Breast epithelium (tissue), 4 donors: ENCODE measurements at regions not wholly inside any gene's neighbourhood (a gene's known extent, or its start where the extent isn't known, plus 50 kb on each side); places are given as distances from the start of the nearest gene placed in this dataset.

Source experiments
- DNase-seq, 2 donors: peaks; one replicate each; pipeline ENCODE4 v3.0.0-alpha.2; 2019; ENCODE audit warnings: low spot score in 2 of 2
- H3K27ac ChIP-seq, 2 donors: fragments of 200-600 bp; sonication (generic) in 1 of 2; one replicate each; pipeline ENCODE4 v1.5.1; 2016 to 2019; ENCODE audit warnings: mild to moderate bottlenecking in 1 of 2
- H3K27me3 ChIP-seq, 2 donors: fragments of 200-600 bp; sonication (generic) in 1 of 2; one replicate each; pipeline versions ENCODE4 v1.5.1 to v1.6.0; 2017 to 2019; ENCODE audit warnings: control low read depth in 1 of 2, mild to moderate bottlenecking in 1 of 2
- H3K36me3 ChIP-seq: fragments of 200-600 bp; one replicate; pipeline ENCODE4 v1.5.1; 2019
- H3K4me1 ChIP-seq, 2 donors: fragments of 200-600 bp; sonication (generic); one replicate each; pipeline ENCODE4 v1.5.1; 2016 to 2019; ENCODE audit warnings: control low read depth in 1 of 2
- H3K4me3 ChIP-seq, 3 donors: fragments of 200-600 bp; sonication (generic); 1 replicate in 2 of 3; 2 replicates in 1 of 3; pipeline ENCODE4 v1.5.1; 2016 to 2019; ENCODE audit warnings: mild to moderate bottlenecking in 3 of 3, moderate library complexity in 2 of 3
- H3K9me3 ChIP-seq, 2 donors: fragments of 200-600 bp; sonication (generic) in 1 of 2; one replicate each; pipeline ENCODE4 v1.5.1; 2016 to 2019; ENCODE audit warnings: control low read depth in 1 of 2
- CTCF ChIP-seq, 3 donors: fragments of 450-650 bp; IDR thresholded peaks; one replicate each; pipeline ENCODE4 v1.5.1; 2016 to 2017; ENCODE audit warnings: antibody characterized with exemption in 3 of 3, mild to moderate bottlenecking in 3 of 3, moderate library complexity in 3 of 3
- POLR2A ChIP-seq: fragments of 450-650 bp; IDR thresholded peaks from one replicate; pipeline ENCODE4 v1.6.1; 2016; ENCODE audit warnings: antibody characterized with exemption, mild to moderate bottlenecking, moderate library complexity
- POLR2AphosphoS5 ChIP-seq, 3 donors: sonication (generic); formaldehyde crosslinking; IDR thresholded peaks; one replicate each; pipeline ENCODE4 v1.6.1; 2017; ENCODE audit warnings: antibody characterized with exemption in 3 of 3
- intact Hi-C: fragments of 100-400 bp; cut with DNase I; formaldehyde crosslinking; loops from one replicate; pipeline ENCODE4 v1.15.1; 2023; ENCODE audit warnings: low total_unique reads

DNA sequence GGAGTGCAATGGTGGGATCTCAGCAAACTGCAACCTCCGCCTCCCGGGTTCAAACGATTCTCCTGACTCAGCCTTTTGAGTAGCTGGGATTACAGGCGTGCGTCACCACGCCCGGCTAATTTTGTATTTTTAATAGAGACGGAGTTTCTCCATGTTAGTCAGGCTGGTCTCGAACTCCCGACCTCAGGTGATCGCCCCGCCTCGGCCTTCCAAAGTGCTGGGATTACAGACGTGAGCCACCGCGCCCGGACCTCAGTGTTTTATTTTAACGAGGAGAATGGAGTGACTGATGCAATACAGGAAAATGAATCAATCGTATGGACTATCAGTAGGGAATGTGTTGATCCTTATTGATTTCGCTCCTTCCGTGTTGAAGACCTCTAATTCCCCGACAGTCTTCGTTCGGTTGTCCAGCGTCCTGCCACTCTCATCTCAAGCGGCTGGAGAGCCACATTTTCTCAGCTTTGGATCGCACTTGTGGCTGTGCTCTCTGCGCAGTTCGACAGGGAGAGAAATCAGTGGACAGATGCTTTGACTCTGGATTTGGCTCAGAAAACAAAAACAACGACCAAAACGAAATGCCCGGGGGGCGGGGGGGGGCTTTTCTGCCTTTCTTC, 166.2 kb downstream of the TRIM27 start:
- no peak for TF ChIP-seq POLR2AphosphoS5 (IDR thresholded peaks at IDR 0.05)
- TF ChIP-seq CTCF (IDR thresholded peaks at IDR 0.05) = no peak
- TF ChIP-seq POLR2A = no peak
- intact Hi-C loops = no loop called here
- H3K27ac ChIP-seq = no peak overlapping the region
- H3K36me3 ChIP-seq = no peaks in the 10 kb centered on the region
- no peak overlapping the region for H3K4me3 ChIP-seq
- peaks cover 0 to 61% of the 10 kb centered on the region in 2 donors for H3K27me3 ChIP-seq
- H3K9me3 ChIP-seq = no peaks in the 10 kb centered on the region
- no peak for DNase-seq
- H3K4me1 ChIP-seq = no peaks in the 10 kb centered on the region

DNA sequence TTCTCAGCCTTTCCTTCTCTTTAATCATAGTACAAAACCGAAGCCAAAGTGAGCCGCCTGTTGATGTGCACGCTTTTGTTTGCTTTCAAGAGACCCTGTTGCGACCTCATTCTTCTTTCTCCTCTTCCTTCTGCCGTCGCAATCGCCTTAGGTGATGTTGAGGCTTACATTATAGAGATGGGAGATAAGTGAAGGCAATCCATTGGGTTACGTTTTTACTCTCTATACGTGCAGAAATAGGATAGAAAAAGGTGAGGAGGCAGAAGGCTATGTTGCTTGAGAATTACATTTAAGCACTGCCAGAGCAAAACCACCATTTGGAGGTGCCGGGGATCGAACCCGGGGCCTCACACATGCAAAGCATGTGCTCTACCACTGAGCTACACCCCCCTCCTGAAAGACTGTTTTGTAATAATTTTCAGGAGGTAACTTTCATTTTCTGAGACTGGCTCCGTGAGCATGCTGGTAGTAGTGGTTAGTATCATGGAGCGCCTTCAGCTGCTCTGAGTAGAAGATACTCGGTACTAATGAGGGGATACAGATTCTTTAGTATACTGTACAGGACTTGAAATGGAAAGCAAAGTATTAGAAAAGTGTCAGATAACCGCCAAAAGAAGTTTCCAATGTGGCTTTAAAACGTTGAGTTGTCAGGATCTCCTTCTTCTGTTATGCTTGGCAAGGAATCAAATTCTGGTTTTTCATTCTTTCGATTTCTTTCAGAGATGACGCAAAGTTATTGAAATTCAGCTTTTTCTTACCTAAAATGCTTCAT, 165.6 kb downstream of the TRIM27 start:
- Histone ChIP-seq H3K4me3 (no peak overlapping the region), H3K9me3 (no peaks in the 10 kb centered on the region), H3K36me3 (no peaks in the 10 kb centered on the region), H3K4me1 (no peaks in the 10 kb centered on the region), H3K27me3 (peaks cover 0 to 66% of the 10 kb centered on the region in 2 donors), H3K27ac (no peak overlapping the region)
- no peak for DNase-seq
- no peak for TF ChIP-seq CTCF (IDR thresholded peaks at IDR 0.05)
- no peak for TF ChIP-seq POLR2A
- no peak for TF ChIP-seq POLR2AphosphoS5 (IDR thresholded peaks at IDR 0.05)
- intact Hi-C loops = no loop called here

GRCh38 chr6:28758818-28759235, 165.0 kb downstream of the TRIM27 start:
- intact Hi-C loops = no loop called here
- no peak for TF ChIP-seq CTCF (IDR thresholded peaks at IDR 0.05)
- no peak for TF ChIP-seq POLR2A
- TF ChIP-seq POLR2AphosphoS5 (IDR thresholded peaks at IDR 0.05) = no peak
- peaks cover 0 to 72% of the 10 kb centered on the region in 2 donors for H3K27me3 ChIP-seq

DNA sequence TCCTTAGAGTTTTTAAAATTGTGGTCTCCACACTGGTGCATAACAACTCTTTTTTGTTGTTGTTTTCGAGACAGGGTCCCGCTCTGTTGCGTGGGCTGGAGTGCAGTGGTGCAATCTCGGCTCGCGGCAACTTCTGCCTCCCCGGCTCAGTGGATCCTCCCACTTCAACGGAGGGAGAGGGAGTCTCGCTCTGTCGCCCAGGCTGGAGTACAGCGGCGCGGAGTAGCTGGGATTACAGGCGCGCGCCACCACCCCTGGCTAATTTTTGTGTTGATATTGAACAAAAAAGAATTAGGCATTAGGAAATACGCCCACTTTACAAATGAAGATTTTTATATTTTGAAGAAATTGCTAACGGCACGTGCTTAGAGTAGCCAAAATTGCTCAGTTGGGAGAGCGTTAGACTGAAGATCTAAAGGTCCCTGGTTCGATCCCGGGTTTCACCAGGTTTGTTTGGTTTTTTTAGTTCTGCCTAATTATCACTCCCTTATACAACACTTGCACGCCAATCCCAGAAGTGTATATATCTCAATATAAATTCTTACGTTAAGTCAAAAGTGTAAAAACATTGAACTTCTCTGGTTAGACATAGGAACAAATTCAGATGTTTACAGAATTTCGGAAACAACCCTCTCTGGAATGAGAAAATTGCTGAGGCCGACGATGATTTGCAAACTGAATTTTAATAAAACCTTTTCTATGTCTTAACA, 159.6 kb downstream of the TRIM27 start:
- no peak for DNase-seq
- TF ChIP-seq POLR2A (no peak), CTCF (IDR thresholded peaks at IDR 0.05) (no peak), POLR2AphosphoS5 (IDR thresholded peaks at IDR 0.05) (no peak)
- no peaks in the 10 kb centered on the region for H3K4me1 ChIP-seq
- H3K27ac ChIP-seq = no peak overlapping the region
- H3K27me3 ChIP-seq = peaks cover 0 to 82% of the 10 kb centered on the region in 2 donors
- peaks cover 0 to 12% of the 10 kb centered on the region in 2 donors for H3K9me3 ChIP-seq
- H3K36me3 ChIP-seq = no peaks in the 10 kb centered on the region
- no peak overlapping the region for H3K4me3 ChIP-seq
- intact Hi-C loops = loop anchor here (10.0 kb wide), 1 partner anchor 531 kb away; no protein-coding TSS in a partner anchor

More at GRCh38 chr6:28758818-28759235, 165.0 kb downstream of the TRIM27 start:
- Histone ChIP-seq H3K36me3 (no peaks in the 10 kb centered on the region), H3K4me1 (no peaks in the 10 kb centered on the region), H3K9me3 (peaks cover 0 to 5% of the 10 kb centered on the region in 2 donors), H3K27ac (no peak overlapping the region), H3K4me3 (no peak overlapping the region)
- DNase-seq = no peak
